GM19035 (cell line): ENCODE measurements at regions not wholly inside any gene's neighbourhood (a gene's known extent, or its start where the extent isn't known, plus 50 kb on each side); places are given as distances from the start of the nearest gene placed in this dataset.
A peak's percentile ranks its signal among the peaks of the same experiment; 100 is the strongest.

ENCODE experiments used
- ATAC-seq: cut with Tn5 transposase; IDR thresholded peaks from one replicate; pipeline ENCODE4 v1.9.1; 2021; ENCODE audit not compliant: unreplicated experiment

- no peak for ATAC-seq
Measured at GRCh38 chr18:55121397-55122170, 162.3 kb upstream of the CCDC68 start.

DNA sequence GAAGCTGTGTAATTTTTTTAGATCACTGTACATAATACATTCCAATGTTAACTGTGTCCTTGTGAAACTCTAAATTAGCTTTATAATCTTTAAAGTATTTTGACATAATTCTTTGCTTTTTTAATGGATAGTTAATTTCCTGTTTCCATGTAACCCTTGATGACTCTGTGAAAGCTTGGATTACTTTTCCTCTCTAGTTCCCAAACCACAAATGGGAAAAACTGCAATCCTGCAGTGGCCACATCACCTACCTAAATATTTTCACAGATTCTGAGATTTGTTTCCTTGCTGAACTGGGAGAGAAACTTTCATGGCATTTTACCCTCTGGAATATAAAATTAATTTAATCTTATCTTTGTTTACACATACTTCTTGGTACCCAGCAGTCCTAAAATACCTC lies 161.6 kb upstream of the CCDC68 start:
- no peak for ATAC-seq

GRCh38 chr18:55119434-55119833 lies 160.2 kb upstream of the CCDC68 start:
- no peak for ATAC-seq

- no peak for ATAC-seq
Measured at GRCh38 chr18:55119016-55119415, 159.8 kb upstream of the CCDC68 start.

- no peak for ATAC-seq
Measured at GRCh38 chr18:55116863-55117262, 157.6 kb upstream of the CCDC68 start.

- ATAC-seq = no peak
Measured at GRCh38 chr18:55115606-55116005, 156.3 kb upstream of the CCDC68 start.

DNA sequence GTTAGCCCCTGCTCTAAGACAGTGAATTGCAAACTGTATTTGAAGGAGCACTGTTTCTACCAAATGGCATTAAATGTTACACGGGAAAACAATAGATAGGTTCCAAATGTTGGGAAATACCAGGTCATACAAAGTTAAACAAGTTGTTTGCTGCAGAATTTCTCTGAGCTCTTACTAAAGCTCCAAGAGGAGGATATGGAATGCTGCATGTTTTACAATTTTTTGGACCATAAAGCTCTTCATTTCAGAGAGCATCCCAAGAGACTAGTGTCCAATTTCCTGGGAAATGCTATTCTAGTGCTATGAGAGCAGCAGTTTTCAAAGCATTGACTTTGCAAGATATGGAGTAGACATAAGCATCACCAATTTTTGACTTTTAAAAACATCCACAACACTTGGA lies 155.6 kb upstream of the CCDC68 start:
- ATAC-seq = no peak

- ATAC-seq = no peak
Measured at GRCh38 chr18:55113800-55114199, 154.5 kb upstream of the CCDC68 start.

- no peak for ATAC-seq
Measured at GRCh38 chr18:55111271-55111670, 152.0 kb upstream of the CCDC68 start.

- no peak for ATAC-seq
Measured at GRCh38 chr18:55110436-55110835, 151.2 kb upstream of the CCDC68 start.

DNA sequence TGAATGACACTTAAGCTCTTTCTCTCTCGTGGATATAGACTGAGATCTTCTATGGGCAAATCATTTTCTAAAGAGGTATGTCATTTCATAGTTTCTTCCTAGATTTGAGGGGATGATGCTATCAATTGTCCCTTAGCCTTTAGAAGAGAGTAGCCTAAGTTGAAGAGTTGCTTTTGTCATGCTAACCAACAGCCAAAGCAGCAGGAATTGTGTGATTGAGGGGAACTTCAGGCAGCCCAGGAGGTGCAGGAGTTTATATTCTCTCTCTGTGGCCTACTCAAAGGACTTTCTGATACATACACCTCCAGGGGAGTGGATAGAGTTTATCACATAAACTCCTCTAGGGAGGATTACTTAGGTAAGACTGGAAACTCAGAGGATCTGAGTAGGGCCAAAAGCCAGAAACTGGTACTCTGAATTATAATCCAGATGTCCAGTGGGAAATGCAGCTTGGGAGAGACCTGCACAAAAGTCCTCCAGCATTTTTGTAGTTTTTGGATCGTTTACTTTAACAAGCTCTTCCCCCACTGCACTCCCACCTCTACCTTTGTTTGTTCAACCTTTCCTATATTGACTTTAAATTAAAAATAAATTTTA lies 150.7 kb upstream of the CCDC68 start:
- ATAC-seq = no peak

DNA sequence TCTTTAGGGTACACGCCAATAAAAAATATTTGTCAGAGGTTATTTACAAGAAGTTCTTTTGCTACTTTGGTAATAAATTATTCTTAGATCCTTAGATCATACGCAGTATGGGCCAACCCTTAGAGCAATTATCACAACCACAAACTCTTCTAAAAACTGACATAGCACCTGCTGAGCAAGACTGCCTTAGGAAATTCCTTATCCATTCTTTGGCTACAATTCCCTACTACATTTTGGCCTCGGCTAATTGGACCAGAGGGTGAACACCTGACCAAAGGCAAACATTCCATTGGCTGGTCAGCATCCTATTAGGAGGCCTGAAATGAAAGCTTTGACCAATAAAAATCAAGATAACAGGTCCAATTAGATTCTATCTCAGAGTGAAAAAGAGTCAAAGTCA lies 147.6 kb upstream of the CCDC68 start:
- no peak for ATAC-seq

GRCh38 chr18:55106466-55106865 lies 147.2 kb upstream of the CCDC68 start:
- no peak for ATAC-seq

DNA sequence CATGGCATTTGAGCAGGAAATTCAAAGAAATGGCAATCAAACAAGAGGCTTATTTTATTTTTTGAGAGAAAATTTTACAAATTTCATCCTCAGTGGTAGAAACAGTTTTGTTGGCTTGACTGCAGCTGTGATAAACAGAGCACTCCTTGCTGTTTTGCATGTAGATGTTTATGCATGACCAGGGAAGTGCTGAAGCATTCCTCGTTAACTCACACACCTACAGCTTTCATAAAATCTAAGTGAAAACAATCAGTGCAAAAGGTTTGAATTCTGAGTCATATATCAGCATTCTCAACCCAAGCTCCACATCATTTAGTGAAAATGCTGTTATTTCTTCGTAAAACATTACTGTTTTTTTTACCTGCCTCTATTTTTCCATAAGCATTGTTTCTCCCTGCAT lies 146.6 kb upstream of the CCDC68 start:
- ATAC-seq = no peak

DNA sequence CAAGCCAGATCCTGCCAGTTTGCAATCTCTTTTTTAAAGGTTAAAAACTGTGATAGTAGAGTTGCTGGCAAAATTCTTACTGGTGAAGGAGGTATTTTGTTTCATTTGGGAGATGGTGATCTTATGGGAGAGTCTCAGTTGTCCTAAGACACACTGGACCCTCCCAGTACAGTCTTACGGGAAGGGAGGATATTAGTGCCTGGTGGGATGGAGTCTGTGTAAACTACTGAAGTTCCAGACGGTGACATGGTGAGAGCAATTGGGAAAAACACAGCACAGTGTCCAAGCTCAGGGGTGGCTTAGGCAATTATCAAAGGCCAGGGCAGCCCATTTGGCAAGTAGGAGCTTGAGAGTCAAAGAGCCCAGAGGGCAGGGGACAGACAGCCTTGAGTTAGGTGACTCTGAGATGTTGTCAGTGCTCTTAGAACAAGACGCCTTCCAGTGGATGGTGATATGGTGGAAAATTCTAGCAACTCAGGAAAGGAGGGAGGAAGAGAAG lies 143.7 kb upstream of the CCDC68 start:
- ATAC-seq = no peak

GRCh38 chr18:55102501-55102900 lies 143.2 kb upstream of the CCDC68 start:
- no peak for ATAC-seq

DNA sequence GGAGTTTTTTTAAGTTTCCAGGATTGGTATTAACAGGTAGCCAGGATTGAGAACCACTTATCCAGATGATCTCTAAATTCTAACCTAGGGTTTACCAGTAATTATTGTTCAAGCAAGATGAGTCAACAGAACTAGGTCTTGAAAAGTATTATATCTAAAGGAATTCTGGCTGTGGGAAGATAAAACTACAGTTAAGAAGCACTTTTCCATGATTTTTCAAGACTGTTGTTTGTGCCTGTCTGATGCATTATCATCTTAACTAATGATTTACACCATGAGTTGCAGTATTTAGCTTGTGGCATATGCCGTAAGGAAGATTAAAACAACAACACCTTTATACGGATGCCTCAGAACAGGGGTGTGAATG lies 142.2 kb upstream of the CCDC68 start:
- no peak for ATAC-seq

DNA sequence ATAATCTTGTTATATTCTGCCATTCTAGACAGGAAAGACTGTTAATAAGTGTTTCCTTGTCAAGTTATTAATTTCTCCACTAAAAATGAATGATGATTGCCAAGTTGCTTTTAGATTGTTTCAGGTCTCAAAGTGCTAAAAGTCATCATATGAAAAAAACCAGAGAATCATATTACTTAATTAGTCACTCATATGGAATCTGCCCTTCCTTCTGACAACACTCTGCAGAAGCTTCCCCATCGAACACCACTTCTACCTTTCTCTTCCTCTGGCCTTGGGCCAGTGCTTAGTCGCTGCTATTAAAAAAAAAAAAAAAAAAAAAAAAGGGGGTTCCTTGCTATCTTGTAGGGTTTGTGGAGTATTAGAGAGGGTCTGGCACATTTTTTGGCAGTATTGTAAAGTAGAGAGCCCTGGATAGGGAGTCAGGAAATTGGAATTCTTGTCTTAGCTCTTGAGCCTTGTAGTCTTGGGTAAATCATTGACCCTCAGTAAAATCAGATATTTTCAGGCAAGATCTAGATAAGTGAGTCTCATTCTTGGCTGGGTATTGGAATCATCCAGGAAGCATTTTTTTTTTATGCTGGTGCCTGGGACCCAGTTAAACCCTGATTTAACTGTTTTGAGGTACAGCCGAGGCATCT lies 141.7 kb upstream of the CCDC68 start:
- no peak for ATAC-seq

GRCh38 chr18:55097456-55098170 lies 138.4 kb upstream of the CCDC68 start:
- ATAC-seq = no peak

DNA sequence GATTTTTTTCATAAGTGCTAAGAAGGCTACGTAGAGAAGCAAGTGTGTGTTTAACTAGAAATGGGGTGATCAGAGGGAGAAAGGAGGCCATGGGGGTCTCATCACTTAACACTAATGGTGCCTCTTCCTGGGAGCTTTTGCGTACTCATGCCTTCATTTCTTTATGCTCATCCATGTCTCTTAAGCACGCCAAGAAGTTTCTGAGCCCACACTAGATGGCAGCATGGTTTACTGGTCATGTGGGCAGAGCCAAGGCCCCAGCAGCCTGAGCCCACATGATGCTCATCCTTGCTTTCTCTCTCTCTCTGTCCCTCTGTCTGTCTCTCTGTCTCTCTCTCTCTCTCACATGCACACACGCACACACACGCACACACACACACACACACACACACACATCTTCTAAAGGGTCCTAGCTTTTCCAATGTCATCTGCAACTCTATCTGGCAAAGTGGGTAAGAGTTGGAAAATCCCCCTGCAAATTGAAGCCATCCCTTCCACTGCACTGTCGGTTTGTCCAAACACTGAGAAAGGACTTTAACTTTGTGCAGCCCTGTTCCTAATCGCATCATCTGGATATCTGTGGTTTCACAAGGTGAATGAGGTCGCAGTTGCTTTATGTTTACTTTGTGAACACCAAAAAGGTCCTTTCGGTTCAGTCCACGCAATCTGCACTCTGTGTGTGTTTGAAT lies 137.1 kb upstream of the CCDC68 start:
- peak; percentile 72 for ATAC-seq

GRCh38 chr18:55095584-55095983 lies 136.3 kb upstream of the CCDC68 start:
- no peak for ATAC-seq
